HG02588 (cell line): ENCODE measurements at regions not wholly inside any gene's neighbourhood (a gene's known extent, or its start where the extent isn't known, plus 50 kb on each side); places are given as distances from the start of the nearest gene placed in this dataset.
"Not testable (repeated sequence)": the region's sequence is repeated elsewhere in the genome, so short reads cannot be mapped to it uniquely, and the experiment has no call there.

Source experiments
- ATAC-seq: cut with Tn5 transposase; IDR thresholded peaks from one replicate; pipeline ENCODE4 v1.9.1; 2021; ENCODE audit warnings: mild to moderate bottlenecking, moderate library complexity; ENCODE audit not compliant: unreplicated experiment

GRCh38 chr14:106145731-106146130 is 619.3 kb downstream of the TMEM121 start:
- not testable (repeated sequence) for ATAC-seq

DNA sequence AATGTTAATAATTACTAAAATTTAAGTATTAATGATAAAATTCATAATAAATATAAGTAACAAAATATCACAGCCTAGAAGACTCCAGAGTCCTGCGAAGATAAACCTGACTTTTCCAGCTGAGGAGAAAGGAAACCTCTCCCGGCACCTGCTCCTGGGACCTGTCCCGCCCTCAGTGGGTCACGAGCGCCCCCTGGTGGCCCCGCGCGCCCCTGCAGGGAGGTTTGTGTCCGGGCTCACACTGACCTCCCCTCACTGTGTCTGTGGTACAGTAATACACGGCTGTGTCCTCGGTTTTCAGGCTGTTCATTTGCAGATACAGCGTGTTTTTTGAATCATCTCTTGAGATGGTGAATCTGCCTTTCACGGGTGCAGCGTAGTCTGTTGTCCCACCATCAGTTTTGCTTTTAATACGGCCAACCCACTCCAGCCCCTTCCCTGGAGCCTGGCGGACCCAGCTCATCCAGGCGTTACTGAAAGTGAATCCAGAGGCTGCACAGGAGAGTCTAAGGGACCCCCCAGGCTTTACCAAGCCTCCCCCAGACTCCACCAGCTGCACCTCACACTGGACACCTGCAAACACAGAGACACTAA is 627.1 kb downstream of the TMEM121 start:
- not testable (repeated sequence) for ATAC-seq

DNA sequence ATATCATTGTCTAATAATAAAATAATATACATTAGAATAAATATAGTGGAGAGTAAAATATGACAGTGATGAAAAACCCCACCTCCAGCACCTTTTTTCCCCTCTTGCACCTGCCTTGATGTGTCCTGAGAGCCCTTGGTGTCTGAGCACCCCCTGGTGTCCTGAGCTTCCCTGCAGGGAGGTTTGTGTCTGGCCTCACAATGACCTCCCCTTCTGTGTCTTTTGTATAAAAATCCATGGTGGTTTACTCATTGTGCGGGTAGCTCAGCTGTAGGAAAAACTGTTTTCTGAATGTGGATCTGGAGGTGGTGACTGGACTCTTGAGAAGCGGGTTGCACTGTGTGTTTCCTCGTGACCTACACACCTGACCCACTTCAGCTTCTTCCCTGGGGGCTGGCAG is 636.9 kb downstream of the TMEM121 start:
- no peak for ATAC-seq

- not testable (repeated sequence) for ATAC-seq
Observed at GRCh38 chr14:106163812-106164211, 637.4 kb downstream of the TMEM121 start.

DNA sequence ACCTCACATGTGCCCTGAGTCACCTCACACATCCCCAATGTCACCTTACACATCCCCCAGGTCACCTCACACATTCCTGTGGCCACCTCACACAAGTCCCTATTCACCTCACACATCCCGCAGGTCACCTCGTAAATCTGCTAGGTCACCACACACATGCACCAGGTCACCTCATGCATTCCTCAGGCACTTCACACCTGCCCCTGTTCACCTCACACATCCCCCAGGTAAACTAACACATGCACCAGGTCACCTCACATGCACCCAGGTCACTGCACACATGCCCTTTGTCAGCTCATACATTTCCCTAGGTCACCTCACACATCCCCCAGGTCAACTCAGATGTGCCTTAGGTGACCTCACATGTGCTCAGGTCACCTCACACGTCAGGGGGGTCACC is 639.8 kb downstream of the TMEM121 start:
- ATAC-seq = no peak

GRCh38 chr14:106166650-106167204 is 640.3 kb downstream of the TMEM121 start:
- ATAC-seq = no peak

GRCh38 chr14:106170163-106170658 is 643.8 kb downstream of the TMEM121 start:
- not testable (repeated sequence) for ATAC-seq

- no peak for ATAC-seq
Observed at GRCh38 chr14:106174206-106174605, 647.8 kb downstream of the TMEM121 start.

GRCh38 chr14:106177266-106178246 is 651.2 kb downstream of the TMEM121 start:
- ATAC-seq = not testable (repeated sequence)

DNA sequence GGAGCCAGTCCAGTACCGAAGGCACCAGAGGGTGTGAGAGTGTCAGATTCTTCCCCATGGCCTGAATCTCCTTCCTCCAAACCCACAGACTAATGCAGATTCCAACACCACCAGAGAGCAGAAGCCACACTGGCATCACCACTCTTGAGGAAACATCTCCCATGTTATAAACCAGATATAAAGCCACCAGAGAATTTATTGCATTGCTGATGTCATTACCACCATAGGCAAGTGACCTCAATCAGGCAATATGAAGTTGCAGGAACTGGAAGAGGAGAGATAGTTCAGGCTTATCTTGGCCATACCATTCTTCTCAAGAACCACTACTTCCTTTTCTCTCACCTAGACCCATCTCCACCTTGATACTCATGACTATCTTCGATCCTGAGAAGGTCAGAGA is 653.4 kb downstream of the TMEM121 start:
- ATAC-seq = no peak

GRCh38 chr14:106184771-106185170 is 658.4 kb downstream of the TMEM121 start:
- ATAC-seq = not testable (repeated sequence)

DNA sequence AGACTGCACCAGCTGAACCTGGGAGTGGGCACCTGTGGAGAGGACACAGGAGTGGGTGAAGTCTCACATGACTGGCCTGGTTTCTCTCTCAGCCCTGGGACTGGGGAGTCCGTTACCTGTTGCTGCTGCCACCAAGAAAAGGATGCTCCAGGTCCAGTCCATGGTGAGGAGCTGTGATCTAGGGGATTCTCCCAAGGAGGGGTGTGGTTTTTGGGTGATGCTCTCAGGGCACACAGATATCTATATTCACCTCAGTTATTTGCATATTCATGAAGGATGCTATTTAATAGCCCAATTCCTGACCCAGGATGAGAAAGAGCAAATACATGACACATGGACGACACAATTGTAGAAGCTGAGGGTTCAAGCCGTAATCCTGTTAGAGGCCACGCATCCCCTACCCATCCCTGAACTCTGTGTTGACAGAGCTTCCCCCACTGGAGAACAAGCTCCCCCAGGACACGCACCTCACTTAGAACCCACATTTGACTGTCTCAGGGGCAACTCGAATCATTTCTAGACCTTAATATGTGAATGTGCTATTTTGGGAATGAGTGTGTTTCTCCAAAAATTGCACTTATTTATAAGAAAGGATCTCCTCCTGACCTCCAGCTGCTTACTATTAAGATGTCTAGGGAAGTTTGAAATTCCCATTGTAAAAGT is 658.9 kb downstream of the TMEM121 start:
- ATAC-seq = not testable (repeated sequence)

GRCh38 chr14:106185837-106186233 is 659.5 kb downstream of the TMEM121 start:
- no peak for ATAC-seq

DNA sequence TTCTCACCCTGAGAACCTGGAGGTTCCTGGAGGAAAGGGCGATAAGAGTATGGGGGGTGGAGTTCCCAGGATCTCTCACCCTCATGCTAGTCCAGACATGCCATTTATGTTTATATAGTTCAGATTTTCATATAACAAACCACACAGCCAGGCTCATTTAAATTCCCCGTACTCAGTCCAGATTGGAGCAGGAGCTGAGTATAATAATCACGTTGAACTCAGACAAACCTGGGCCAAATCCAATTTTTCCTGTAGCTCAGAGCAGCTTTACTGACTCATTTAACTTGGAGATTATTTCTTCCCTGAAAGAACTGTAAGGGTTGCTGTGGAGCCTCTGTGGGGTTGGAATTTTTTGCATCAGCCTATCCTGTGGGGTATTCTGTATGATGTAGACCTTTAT is 660.8 kb downstream of the TMEM121 start:
- no peak for ATAC-seq

- ATAC-seq = not testable (repeated sequence)
Observed at GRCh38 chr14:106192701-106193100, 666.3 kb downstream of the TMEM121 start.

GRCh38 chr14:106196459-106196858 is 670.1 kb downstream of the TMEM121 start:
- not testable (repeated sequence) for ATAC-seq

GRCh38 chr14:106197264-106197663 is 670.9 kb downstream of the TMEM121 start:
- not testable (repeated sequence) for ATAC-seq

GRCh38 chr14:106199097-106199496 is 672.7 kb downstream of the TMEM121 start:
- ATAC-seq = no peak

- ATAC-seq = no peak
Observed at GRCh38 chr14:106200541-106201315, 674.3 kb downstream of the TMEM121 start.

DNA sequence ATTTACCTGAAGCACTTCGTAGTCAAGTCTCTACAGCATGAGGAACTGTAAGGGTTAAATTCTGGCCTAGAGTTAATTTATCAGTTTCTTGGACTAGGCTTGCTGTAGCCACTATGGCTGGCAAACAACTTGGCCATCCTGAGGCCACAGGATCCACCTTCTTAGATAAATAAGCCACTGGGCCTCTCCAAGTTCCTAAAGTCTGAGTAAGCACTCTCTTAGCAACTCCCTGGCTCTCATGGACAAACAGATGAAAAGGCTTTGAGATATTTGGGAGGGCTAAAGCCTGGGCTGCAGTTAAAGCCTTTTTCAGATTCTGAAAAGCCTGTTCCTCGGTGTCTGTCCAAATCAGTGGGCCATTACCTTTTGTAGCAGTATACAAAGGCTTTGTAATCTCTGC is 675.0 kb downstream of the TMEM121 start:
- no peak for ATAC-seq
